ENCODE measurements at regions not wholly inside any gene's neighbourhood (a gene's known extent, or its start where the extent isn't known, plus 50 kb on each side); places are given as distances from the start of the nearest gene placed in this dataset.

GRCh38 chr6:147868427-147869190, 360.1 kb downstream of the SAMD5 start:
- TF ChIP-seq CTCF (IDR thresholded peaks at IDR 0.05; ENCODE audit: insufficient read depth, low read depth, low read length), result no peak
- no peak for TF ChIP-seq EZH2 (IDR thresholded peaks at IDR 0.05; ENCODE audit: insufficient read depth, low read length)

Measured in astrocyte (in vitro differentiated cells and primary cell).